Keratinocyte (primary cell): ENCODE measurements at regions not wholly inside any gene's neighbourhood (a gene's known extent, or its start where the extent isn't known, plus 50 kb on each side); places are given as distances from the start of the nearest gene placed in this dataset.
A peak's percentile ranks its signal among the peaks of the same experiment; 100 is the strongest.

Experiments used
- DNase-seq: peaks from one replicate; pipeline ENCODE4 v3.0.0-alpha.2; 2011; ENCODE audit warnings: low read depth, missing footprints, low spot score
- FAIRE-seq: peaks from 2 replicates; lab custom pipeline; 2011; peaks lifted over from hg19 to GRCh38; lab: Jason Lieb, UNC
- H2AFZ ChIP-seq: 2 replicates; pipeline ENCODE4 v1.6.0; 2012; ENCODE audit warnings: low read length, control low read depth, inconsistent platforms; ENCODE audit not compliant: control insufficient read depth
- H3K27ac ChIP-seq: 2 replicates; pipeline ENCODE4 v1.5.1; 2011; ENCODE audit warnings: low read length; ENCODE audit not compliant: control insufficient read depth, insufficient read depth
- H3K27me3 ChIP-seq: 3 replicates; pipeline ENCODE4 v1.6.0; 2011; ENCODE audit warnings: low read length; ENCODE audit not compliant: control insufficient read depth, insufficient read depth; ENCODE audit errors: extremely low read depth
- H3K36me3 ChIP-seq, 2 experiments: 2 replicates in 1 of 2; 3 replicates in 1 of 2; pipeline ENCODE4 v1.5.1; 2011; ENCODE audit warnings: low read length in 2 of 2, mild to moderate bottlenecking in 1 of 2; ENCODE audit not compliant: control insufficient read depth in 2 of 2, insufficient read depth in 2 of 2; ENCODE audit errors: extremely low read depth in 1 of 2
- H3K4me1 ChIP-seq: 3 replicates; pipeline ENCODE4 v1.5.1; 2011; ENCODE audit warnings: low read length; ENCODE audit not compliant: control insufficient read depth, insufficient read depth; ENCODE audit errors: extremely low read depth
- H3K4me2 ChIP-seq: 3 replicates; pipeline ENCODE4 v1.6.0; 2011; ENCODE audit warnings: low read depth, low read length; ENCODE audit not compliant: control insufficient read depth, insufficient read depth; ENCODE audit errors: extremely low read depth
- H3K4me3 ChIP-seq, 3 experiments: fragments of 200-600 bp in 1 of 3; sonication (generic) in 1 of 3; 2 replicates in 2 of 3; 3 replicates in 1 of 3; pipeline ENCODE4 v1.5.1; 2011 to 2016; ENCODE audit warnings: low read length in 3 of 3, mild to moderate bottlenecking in 3 of 3, control low read depth in 2 of 3, inconsistent platforms in 1 of 3, low read depth in 1 of 3, mixed read lengths in 1 of 3, mixed run types in 1 of 3, moderate library complexity in 1 of 3; ENCODE audit not compliant: control insufficient read depth in 2 of 3, insufficient read depth in 2 of 3; ENCODE audit errors: extremely low read depth in 1 of 3
- H3K79me2 ChIP-seq: 2 replicates; pipeline ENCODE4 v1.6.0; 2012; ENCODE audit warnings: low read length; ENCODE audit not compliant: control insufficient read depth, insufficient read depth
- H3K9ac ChIP-seq: 3 replicates; pipeline ENCODE4 v1.6.0; 2011; ENCODE audit warnings: low read length; ENCODE audit not compliant: control insufficient read depth, insufficient read depth; ENCODE audit errors: extremely low read depth
- H3K9me1 ChIP-seq: 3 replicates; pipeline ENCODE4 v1.6.0; 2011; ENCODE audit warnings: low read length; ENCODE audit not compliant: control insufficient read depth, insufficient read depth; ENCODE audit errors: extremely low read depth
- H3K9me3 ChIP-seq: 2 replicates; pipeline ENCODE4 v1.5.1; 2012; ENCODE audit warnings: low read depth, low read length; ENCODE audit not compliant: control insufficient read depth
- H4K20me1 ChIP-seq: 3 replicates; pipeline ENCODE4 v1.6.0; 2011; ENCODE audit warnings: low read length; ENCODE audit not compliant: control insufficient read depth, insufficient read depth; ENCODE audit errors: extremely low read depth
- EZH2 ChIP-seq: IDR thresholded peaks from one replicate; pipeline ENCODE4 v1.6.1; 2012; ENCODE audit warnings: inconsistent platforms, mild to moderate bottlenecking, low read length, moderate library complexity
- dilution Hi-C: fragments of 300-500 bp; cut with MboI; formaldehyde crosslinking; loops from one replicate; pipeline ENCODE4 v1.7.0; 2020; ENCODE audit warnings: low sequenced_read_pairs; ENCODE audit not compliant: extremely low pct_ligation_motif_present
- TF ChIP-seq, protein P1 (sequence below), 3 experiments: IDR thresholded peaks in 1 of 3; conservative IDR thresholded peaks in 1 of 3; optimal IDR thresholded peaks in 1 of 3; 2 replicates in 2 of 3; 3 replicates in 1 of 3; pipeline versions ENCODE3 to v1.5.1; 2011; ENCODE audit warnings: low read length in 3 of 3, mild to moderate bottlenecking in 3 of 3, moderate library complexity in 2 of 3, control low read depth in 1 of 3, inconsistent platforms in 1 of 3; ENCODE audit not compliant: insufficient read depth in 2 of 3; ENCODE audit errors: extremely low read depth in 1 of 3

DNA sequence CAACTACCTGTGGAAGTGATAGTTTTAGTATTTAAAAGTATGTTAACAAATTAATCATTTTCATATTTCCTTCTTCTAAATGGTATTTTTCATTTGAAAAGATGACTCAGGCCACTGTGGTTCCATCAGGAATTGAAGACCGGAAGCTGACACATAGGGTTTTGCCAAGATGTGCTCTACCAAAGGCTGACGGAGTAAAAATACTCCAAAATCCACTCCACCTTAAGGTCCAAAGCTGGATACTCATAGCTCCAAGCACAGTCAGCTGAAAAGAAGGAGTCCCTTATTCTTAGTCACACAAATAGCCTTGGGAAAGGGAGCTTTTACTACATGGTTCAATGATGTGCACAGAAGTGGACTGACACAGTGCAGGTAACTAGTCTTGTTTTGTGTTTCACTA is 472.0 kb downstream of the ARAP2 start:
- no peaks in the 10 kb centered on the region for H3K79me2 ChIP-seq
- H2AFZ ChIP-seq: no peak overlapping the region
- H3K36me3 ChIP-seq: no peaks in the 10 kb centered on the region
- dilution Hi-C loops: no loop called here
- H3K4me1 ChIP-seq: no peaks in the 10 kb centered on the region
- H3K9me1 ChIP-seq: no peaks in the 10 kb centered on the region
- TF ChIP-seq EZH2: no peak
- TF ChIP-seq, protein P1, sequence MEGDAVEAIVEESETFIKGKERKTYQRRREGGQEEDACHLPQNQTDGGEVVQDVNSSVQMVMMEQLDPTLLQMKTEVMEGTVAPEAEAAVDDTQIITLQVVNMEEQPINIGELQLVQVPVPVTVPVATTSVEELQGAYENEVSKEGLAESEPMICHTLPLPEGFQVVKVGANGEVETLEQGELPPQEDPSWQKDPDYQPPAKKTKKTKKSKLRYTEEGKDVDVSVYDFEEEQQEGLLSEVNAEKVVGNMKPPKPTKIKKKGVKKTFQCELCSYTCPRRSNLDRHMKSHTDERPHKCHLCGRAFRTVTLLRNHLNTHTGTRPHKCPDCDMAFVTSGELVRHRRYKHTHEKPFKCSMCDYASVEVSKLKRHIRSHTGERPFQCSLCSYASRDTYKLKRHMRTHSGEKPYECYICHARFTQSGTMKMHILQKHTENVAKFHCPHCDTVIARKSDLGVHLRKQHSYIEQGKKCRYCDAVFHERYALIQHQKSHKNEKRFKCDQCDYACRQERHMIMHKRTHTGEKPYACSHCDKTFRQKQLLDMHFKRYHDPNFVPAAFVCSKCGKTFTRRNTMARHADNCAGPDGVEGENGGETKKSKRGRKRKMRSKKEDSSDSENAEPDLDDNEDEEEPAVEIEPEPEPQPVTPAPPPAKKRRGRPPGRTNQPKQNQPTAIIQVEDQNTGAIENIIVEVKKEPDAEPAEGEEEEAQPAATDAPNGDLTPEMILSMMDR (optimal IDR thresholded peaks at IDR 0.05 in 1 of 3, IDR thresholded peaks at IDR 0.05 in 1 of 3, conservative IDR thresholded peaks at IDR 0.05 in 1 of 3; ENCODE audit: extremely low read depth in 1 of 3, insufficient read depth in 2 of 3, low read length in 3 of 3): no peak
- DNase-seq (peak; percentile 7), FAIRE-seq (no peak)
- no peak overlapping the region for H3K27ac ChIP-seq
- no peaks in the 10 kb centered on the region for H4K20me1 ChIP-seq
- H3K4me2 ChIP-seq: no peak overlapping the region
- H3K4me3 ChIP-seq: no peak overlapping the region
- H3K9me3 ChIP-seq: no peaks in the 10 kb centered on the region
- no peak overlapping the region for H3K9ac ChIP-seq
- H3K27me3 ChIP-seq: no peaks in the 10 kb centered on the region

DNA sequence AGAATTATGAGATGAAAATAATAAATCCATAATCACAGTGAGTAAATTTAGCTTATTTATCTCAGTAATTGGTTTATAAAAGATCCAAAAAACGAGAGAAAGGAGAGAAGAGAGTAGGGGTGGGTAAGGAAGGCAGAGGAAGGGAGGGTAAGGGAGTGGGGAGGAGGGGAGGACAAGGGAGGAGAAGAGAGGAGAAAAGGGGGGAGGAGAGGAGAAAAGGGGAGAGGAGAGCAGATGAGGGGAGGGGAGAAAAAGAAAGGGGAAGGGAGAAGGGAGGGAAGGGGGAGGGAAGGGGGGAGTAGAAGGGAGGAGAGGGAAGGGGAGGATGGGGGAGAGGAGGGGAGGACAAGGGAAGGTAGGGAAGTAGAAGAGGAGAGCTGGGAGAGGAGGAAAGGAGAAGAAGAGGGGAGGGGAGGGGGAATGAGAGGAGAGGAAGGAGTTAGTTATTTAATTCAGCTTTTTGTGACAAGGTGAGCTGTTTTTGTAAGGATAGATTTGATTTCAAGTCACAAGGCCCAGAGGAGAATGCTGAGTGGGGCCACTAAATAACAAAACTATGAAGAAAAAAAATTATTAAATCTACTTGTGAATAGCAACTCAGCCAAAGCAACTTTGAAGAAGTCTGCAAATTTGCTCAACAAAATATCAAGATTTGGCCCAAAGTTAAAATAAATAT is 454.3 kb downstream of the ARAP2 start:
- Histone ChIP-seq H3K9ac (no peak overlapping the region), H3K4me1 (no peaks in the 10 kb centered on the region), H3K36me3 (no peaks in the 10 kb centered on the region), H2AFZ (no peak overlapping the region), H3K9me1 (no peaks in the 10 kb centered on the region), H3K27ac (no peak overlapping the region), H3K4me3 (no peak overlapping the region), H4K20me1 (no peaks in the 10 kb centered on the region), H3K27me3 (no peaks in the 10 kb centered on the region), H3K79me2 (no peaks in the 10 kb centered on the region), H3K4me2 (no peak overlapping the region), H3K9me3 (no peaks in the 10 kb centered on the region)
- FAIRE-seq (no peak), DNase-seq (no peak)
- TF ChIP-seq, protein P1 (optimal IDR thresholded peaks at IDR 0.05 in 1 of 3, IDR thresholded peaks at IDR 0.05 in 1 of 3, conservative IDR thresholded peaks at IDR 0.05 in 1 of 3; ENCODE audit: extremely low read depth in 1 of 3, insufficient read depth in 2 of 3, low read length in 3 of 3): no peak
- TF ChIP-seq EZH2: no peak
- dilution Hi-C loops: no loop called here
